GM12878 (cell line): ENCODE measurements at regions not wholly inside any gene's neighbourhood (a gene's known extent, or its start where the extent isn't known, plus 50 kb on each side); places are given as distances from the start of the nearest gene placed in this dataset.

Experiments
- ATAC-seq: fragments of 200-7000 bp; cut with Tn5 transposase; 3 replicates; pipeline ENCODE4 v1.9.1; 2020; ENCODE audit warnings: mild to moderate bottlenecking, moderate library complexity
- BruUV-seq: library from RNA; stranded (reverse); fragments of 400-500 nt; replicated peaks from 2 replicates; lab custom pipeline; 2021; lab: Mats Ljungman, UMichigan
- CTCF ChIA-PET: fragments of 300-600 bp; sonication (Branson Sonifier 250); formaldehyde crosslinking; extraction: SDS; loops from one replicate; lab custom pipeline; 2021; ENCODE audit warnings: inconsistent platforms; lab: Yijun Ruan, JAX
- POLR2A ChIA-PET: fragments of 350-600 bp; formaldehyde crosslinking; extraction: SDS; loops from one replicate; lab custom pipeline; 2021; ENCODE audit warnings: inconsistent platforms; lab: Charles Lee
- RAD21 ChIA-PET: fragments of 300-600 bp; sonication (Branson Sonifier 250); formaldehyde crosslinking; loops from one replicate; lab custom pipeline; 2023; ENCODE audit warnings: antibody characterized with exemption; ENCODE audit not compliant: unreplicated experiment; lab: Charles Lee
- SMC1A ChIA-PET: fragments of 300-600 bp; sonication (Branson Sonifier 250); formaldehyde crosslinking; loops from one replicate; lab custom pipeline; 2023; ENCODE audit not compliant: unreplicated experiment, uncharacterized antibody; lab: Charles Lee
- DNase-seq: peaks from one replicate; pipeline ENCODE4 v3.0.0-alpha.2; 2011; ENCODE audit warnings: low read depth, low spot score
- FAIRE-seq: peaks from 3 replicates; lab custom pipeline; 2011; peaks lifted over from hg19 to GRCh38; lab: Jason Lieb, UNC
- H2AFZ ChIP-seq: 2 replicates; pipeline ENCODE4 v1.6.0; 2011; ENCODE audit warnings: low read depth, low read length, control low read depth; ENCODE audit not compliant: control insufficient read depth
- H3K27ac ChIP-seq: 2 replicates; pipeline ENCODE4 v1.5.1; 2011; ENCODE audit warnings: control low read depth; ENCODE audit not compliant: control insufficient read depth, insufficient read depth
- H3K27me3 ChIP-seq, 2 experiments: replicated peaks in 1 of 2; 2 replicates each; pipeline versions ENCODE4 v1.6.0 to v1.6.1; 2011; ENCODE audit warnings: low read length in 1 of 2; ENCODE audit not compliant: control insufficient read depth in 2 of 2, insufficient read depth in 2 of 2
- H3K36me3 ChIP-seq, 2 experiments: 2 replicates each; pipeline ENCODE4 v1.5.1; 2011; ENCODE audit warnings: low read length in 1 of 2; ENCODE audit not compliant: control insufficient read depth in 2 of 2, insufficient read depth in 2 of 2
- H3K4me1 ChIP-seq: 2 replicates; pipeline ENCODE4 v1.6.1; 2011; ENCODE audit warnings: mild to moderate bottlenecking, low read length, moderate library complexity, mixed read lengths; ENCODE audit not compliant: control insufficient read depth, insufficient read depth
- H3K4me2 ChIP-seq: 2 replicates; pipeline ENCODE4 v1.6.0; 2011; ENCODE audit warnings: control low read depth; ENCODE audit not compliant: control insufficient read depth, insufficient read depth
- H3K4me3 ChIP-seq: fragments of 200-600 bp; sonication (generic); 2 replicates; pipeline ENCODE4 v1.5.1; 2016
- H3K79me2 ChIP-seq: 2 replicates; pipeline ENCODE4 v1.6.0; 2011; ENCODE audit warnings: low read length; ENCODE audit not compliant: control insufficient read depth, insufficient read depth
- H3K9ac ChIP-seq: 2 replicates; pipeline ENCODE4 v1.8.0; 2011; ENCODE audit warnings: low read length, control low read depth, mixed read lengths; ENCODE audit not compliant: control insufficient read depth, insufficient read depth
- H3K9me3 ChIP-seq: replicated peaks from 3 replicates; pipeline ENCODE4 v1.5.1; 2011; ENCODE audit warnings: mild to moderate bottlenecking, low read length; ENCODE audit not compliant: control insufficient read depth, insufficient read depth
- H4K20me1 ChIP-seq: 2 replicates; pipeline ENCODE4 v1.6.0; 2011; ENCODE audit not compliant: control insufficient read depth, insufficient read depth
- BCLAF1 ChIP-seq: fragments of 450-650 bp; IDR thresholded peaks from 2 replicates; pipeline ENCODE4 v1.6.1; 2017; ENCODE audit warnings: antibody characterized with exemption, mild to moderate bottlenecking, moderate library complexity
- CBFB ChIP-seq: IDR thresholded peaks from 2 replicates; pipeline ENCODE4 v1.6.1; 2016; ENCODE audit warnings: antibody characterized with exemption, low read depth
- CEBPZ ChIP-seq: fragments of 150-350 bp; IDR thresholded peaks from 2 replicates; pipeline ENCODE4 v1.6.1; 2016; ENCODE audit warnings: low read depth, low read length
- CHD4 ChIP-seq: fragments of 200-600 bp; sonication (generic); IDR thresholded peaks from 2 replicates; pipeline ENCODE4 v1.6.1; 2016; ENCODE audit warnings: mild to moderate bottlenecking
- GATAD2B ChIP-seq: fragments of 450-650 bp; conservative IDR thresholded peaks from 2 replicates; pipeline ENCODE4 v1.6.1; 2017; ENCODE audit warnings: low read depth, mild to moderate bottlenecking, moderate library complexity
- HCFC1 ChIP-seq: fragments of 150-350 bp; IDR thresholded peaks from 2 replicates; pipeline ENCODE4 v1.6.1; 2014; ENCODE audit warnings: low read length
- NR2F1 ChIP-seq: fragments of 450-650 bp; conservative IDR thresholded peaks from 2 replicates; pipeline ENCODE4 v1.6.1; 2017; ENCODE audit warnings: mild to moderate bottlenecking
- PBX3 ChIP-seq: IDR thresholded peaks from 2 replicates; pipeline ENCODE4 v1.6.1; 2011; ENCODE audit warnings: mild to moderate bottlenecking, low read depth, low read length, moderate library complexity; ENCODE audit not compliant: insufficient replicate concordance
- POLR2A ChIP-seq: IDR thresholded peaks from 2 replicates; pipeline ENCODE4 v1.6.1; 2011; ENCODE audit warnings: low read depth, mild to moderate bottlenecking, low read length
- POU2F2 ChIP-seq: IDR thresholded peaks from 3 replicates; pipeline ENCODE4 v1.6.1; 2011; ENCODE audit warnings: low read depth, mild to moderate bottlenecking, low read length, borderline replicate concordance
- RUNX3 ChIP-seq: IDR thresholded peaks from 2 replicates; pipeline ENCODE4 v1.6.1; 2012; ENCODE audit warnings: low read length, inconsistent platforms
- SMAD5 ChIP-seq: IDR thresholded peaks from 2 replicates; pipeline ENCODE4 v1.6.1; 2016; ENCODE audit warnings: antibody characterized with exemption, low read depth
- YBX1 ChIP-seq: fragments of 450-650 bp; IDR thresholded peaks from 2 replicates; pipeline ENCODE4 v1.6.1; 2016; ENCODE audit warnings: antibody characterized with exemption
- ZBTB40 ChIP-seq: fragments of 450-650 bp; IDR thresholded peaks from 2 replicates; pipeline ENCODE4 v1.6.1; 2016; ENCODE audit warnings: mild to moderate bottlenecking, moderate library complexity, borderline replicate concordance
- WGBS: methylation state at CpG from one replicate; pipeline ENCODE4 v1.1.6; 2016; ENCODE audit warnings: low lambda C conversion rate; ENCODE audit not compliant: insufficient replicate concordance, insufficient coverage; ENCODE audit errors: missing lambda C conversion rate; 5-methylcytosine and 5-hydroxymethylcytosine counted together
- in situ Hi-C: fragments of 300-500 bp; cut with MboI; formaldehyde crosslinking; loops from 9 replicates; pipeline ENCODE4 v1.14.3; 2018; ENCODE audit warnings: mixed read lengths
- intact Hi-C: fragments of 100-400 bp; cut with micrococcal nuclease; formaldehyde crosslinking; loops from one replicate; pipeline ENCODE4 v1.14.2; 2022; ENCODE audit not compliant: unreplicated experiment

GRCh38 chr7:47678641-47679380, 96.9 kb upstream of the TNS3 start:
- no peak for DNase-seq
- H3K9me3 ChIP-seq, result no peaks in the 10 kb centered on the region
- ATAC-seq, result no peak
- ChIA-PET RAD21 (no interaction called here), SMC1A (no interaction called here), POLR2A (no interaction called here), CTCF (interaction anchor here (0.9 kb wide), 1 partner anchor 14 kb away, joined by 3 read pairs; no protein-coding TSS in a partner anchor)
- intact Hi-C loops, result no loop called here
- no peaks in the 10 kb centered on the region for H3K79me2 ChIP-seq
- FAIRE-seq, result no peak
- no peaks in the 10 kb centered on the region for H4K20me1 ChIP-seq
- no peak overlapping the region for H2AFZ ChIP-seq
- WGBS, result 57% methylated on average over 6 of the region's 6 CpGs
- H3K4me1 ChIP-seq, result no peaks in the 10 kb centered on the region
- in situ Hi-C loops, result no loop called here
- H3K27ac ChIP-seq, result no peak overlapping the region
- no peak overlapping the region for H3K9ac ChIP-seq
- no peak overlapping the region for H3K4me2 ChIP-seq
- peaks cover 0 to 1% of the 10 kb centered on the region in 2 experiments; a peak in 1 of 4 replicates for H3K27me3 ChIP-seq
- no TSS peak for BruUV-seq
- H3K4me3 ChIP-seq, result no peak overlapping the region
- H3K36me3 ChIP-seq, result no peaks in the 10 kb centered on the region
- TF ChIP-seq ZBTB40 (no peak), CEBPZ (no peak), HCFC1 (no peak), YBX1 (no peak), POLR2A (no peak), RUNX3 (no peak), BCLAF1 (no peak), PBX3 (no peak), CHD4 (no peak), NR2F1 (no peak), POU2F2 (no peak), SMAD5 (no peak), GATAD2B (no peak), CBFB (no peak)
